ENCODE measurements at regions not wholly inside any gene's neighbourhood (a gene's known extent, or its start where the extent isn't known, plus 50 kb on each side); places are given as distances from the start of the nearest gene placed in this dataset.
"Not testable (repeated sequence)": the region's sequence is repeated elsewhere in the genome, so short reads cannot be mapped to it uniquely, and the experiment has no call there.

DNA sequence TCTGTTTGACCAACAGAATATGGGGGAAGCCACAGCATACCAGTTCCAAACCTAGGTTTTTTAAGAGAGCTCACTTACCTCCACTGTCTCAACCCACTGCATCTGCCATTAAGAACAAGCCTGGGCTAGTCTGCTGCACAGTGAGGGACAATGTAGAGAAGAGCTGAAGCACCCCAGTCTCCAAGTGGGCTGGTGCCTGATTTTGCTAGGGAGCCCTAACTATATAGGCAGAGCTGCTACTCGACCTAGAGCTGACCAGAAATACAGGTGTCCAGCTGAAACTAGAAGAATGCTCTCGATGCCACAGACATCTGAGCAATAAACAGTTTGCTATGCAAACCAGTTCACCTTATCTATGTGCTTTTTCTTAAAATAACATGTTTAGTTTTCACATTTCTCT lies 106.9 kb upstream of the BET1 start:
- no peak for DNase-seq

GRCh38 chr7:94115316-94115715 lies 111.2 kb upstream of the BET1 start:
- DNase-seq, result no peak

GRCh38 chr7:94123136-94123535 lies 119.0 kb upstream of the BET1 start:
- DNase-seq, result no peak

DNA sequence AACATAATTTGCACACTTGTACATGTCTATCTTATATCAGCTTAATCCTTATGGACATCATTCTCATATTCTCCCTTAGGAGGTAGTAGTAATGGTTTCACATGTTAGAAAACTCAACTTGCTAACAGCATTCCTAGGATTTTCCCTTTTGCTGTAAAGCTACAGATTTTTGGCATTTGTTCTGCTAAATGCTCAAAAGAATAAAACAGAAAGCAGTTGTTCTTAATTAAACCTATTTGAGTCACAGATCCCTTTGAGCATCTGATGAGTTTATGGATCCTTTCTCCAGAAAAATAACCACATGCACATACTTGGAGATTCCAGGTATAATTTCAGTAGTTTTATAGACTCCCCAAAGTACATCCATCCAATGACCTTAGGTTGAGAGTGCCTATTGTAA lies 122.9 kb upstream of the BET1 start:
- no peak for DNase-seq

GRCh38 chr7:94128072-94128471 lies 123.9 kb upstream of the BET1 start:
- no peak for DNase-seq

DNA sequence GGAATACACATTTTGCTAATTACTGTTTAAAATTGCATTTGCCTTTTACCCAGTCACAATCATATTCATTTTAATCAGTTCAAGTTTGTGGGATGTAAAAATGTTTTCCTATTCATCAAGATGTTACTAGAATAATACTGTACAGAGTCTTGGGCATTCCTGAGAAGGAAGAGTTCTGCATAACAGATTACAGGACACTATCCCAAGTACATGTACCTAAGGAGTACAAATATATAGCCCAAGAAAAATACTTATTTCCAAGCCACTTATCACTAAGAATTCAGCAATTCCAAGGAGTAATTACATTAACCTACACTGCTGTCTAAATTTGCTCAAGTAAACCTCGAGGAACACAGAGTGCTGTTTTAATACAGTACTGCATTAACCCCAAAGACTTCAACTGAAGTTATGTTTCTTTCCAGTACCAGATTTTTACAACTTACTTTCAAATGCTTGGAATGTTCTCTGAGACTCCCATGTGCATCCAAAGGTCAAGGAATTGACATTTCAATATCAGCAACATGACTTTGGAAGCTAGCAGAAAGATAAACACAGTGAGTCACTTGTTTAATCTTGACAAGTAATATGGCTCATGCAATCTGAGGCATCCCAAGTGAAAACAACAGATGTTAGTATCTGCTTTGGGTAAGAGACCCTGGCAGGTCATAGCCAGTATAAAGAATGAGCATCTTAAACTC lies 125.4 kb upstream of the BET1 start:
- DNase-seq, result no peak

DNA sequence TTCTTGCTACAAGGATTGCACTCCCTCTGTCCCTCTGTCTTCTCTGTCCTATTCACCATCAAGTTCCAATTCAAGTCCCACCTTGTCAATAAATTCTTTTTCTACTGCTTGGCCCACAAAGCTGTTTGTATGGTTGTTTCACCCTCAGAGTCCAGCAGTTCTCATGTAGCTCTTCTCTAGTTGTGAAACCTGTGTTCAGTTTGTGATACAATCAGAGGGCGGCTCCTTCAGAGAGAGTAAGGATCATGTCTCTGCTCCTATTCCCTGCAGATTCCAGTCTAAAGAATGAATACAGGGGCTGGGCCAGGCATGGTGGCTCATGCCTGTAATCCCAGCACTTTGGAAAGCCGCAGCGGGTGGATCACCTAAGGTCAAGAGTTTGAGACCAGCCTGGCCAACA lies 126.6 kb upstream of the BET1 start:
- no peak for DNase-seq

DNA sequence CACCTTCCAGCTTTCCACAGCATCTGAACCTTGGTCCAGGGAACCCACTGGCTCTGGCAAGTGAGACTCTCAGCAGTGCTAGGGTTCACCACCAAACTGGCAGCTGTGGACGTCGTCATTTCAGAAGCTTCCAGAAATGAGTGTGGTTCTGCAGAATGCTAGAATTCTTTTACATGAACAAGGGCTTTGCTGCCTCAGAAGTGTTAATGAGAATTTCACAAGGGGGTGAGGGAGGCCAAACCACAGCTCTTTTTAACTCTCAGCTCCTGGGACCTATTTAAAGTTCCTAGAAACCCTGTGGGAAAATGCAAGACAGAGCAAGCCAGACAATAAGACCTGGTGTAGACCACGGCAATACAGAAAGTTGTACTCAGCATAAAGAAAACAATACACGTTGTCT lies 129.3 kb upstream of the BET1 start:
- no peak for DNase-seq

DNA sequence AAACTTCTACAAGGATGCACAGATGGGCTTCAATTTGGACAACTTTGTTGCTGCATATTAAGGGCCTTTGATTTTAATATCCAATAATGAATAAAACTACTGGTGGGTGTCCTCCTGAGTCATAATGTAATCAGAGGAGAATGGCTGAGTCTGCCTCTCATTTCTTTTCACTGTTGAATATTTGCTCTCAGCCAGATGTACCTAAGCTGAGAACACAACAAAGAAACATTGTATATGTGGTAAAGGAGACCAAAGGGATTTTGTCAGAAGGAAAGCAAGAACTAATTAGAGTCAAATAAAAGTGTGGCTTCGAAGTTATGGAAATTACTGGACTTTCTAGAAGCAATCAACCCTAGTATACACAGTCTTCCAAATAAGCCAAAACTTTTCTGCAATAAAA lies 131.0 kb upstream of the BET1 start:
- DNase-seq, result no peak

- DNase-seq, result no peak
Measured at GRCh38 chr7:94142281-94142680, 138.1 kb upstream of the BET1 start.

- DNase-seq, result no peak
Measured at GRCh38 chr7:94145602-94146001, 141.4 kb upstream of the BET1 start.

- DNase-seq, result no peak
Measured at GRCh38 chr7:94146408-94146807, 142.3 kb upstream of the BET1 start.

DNA sequence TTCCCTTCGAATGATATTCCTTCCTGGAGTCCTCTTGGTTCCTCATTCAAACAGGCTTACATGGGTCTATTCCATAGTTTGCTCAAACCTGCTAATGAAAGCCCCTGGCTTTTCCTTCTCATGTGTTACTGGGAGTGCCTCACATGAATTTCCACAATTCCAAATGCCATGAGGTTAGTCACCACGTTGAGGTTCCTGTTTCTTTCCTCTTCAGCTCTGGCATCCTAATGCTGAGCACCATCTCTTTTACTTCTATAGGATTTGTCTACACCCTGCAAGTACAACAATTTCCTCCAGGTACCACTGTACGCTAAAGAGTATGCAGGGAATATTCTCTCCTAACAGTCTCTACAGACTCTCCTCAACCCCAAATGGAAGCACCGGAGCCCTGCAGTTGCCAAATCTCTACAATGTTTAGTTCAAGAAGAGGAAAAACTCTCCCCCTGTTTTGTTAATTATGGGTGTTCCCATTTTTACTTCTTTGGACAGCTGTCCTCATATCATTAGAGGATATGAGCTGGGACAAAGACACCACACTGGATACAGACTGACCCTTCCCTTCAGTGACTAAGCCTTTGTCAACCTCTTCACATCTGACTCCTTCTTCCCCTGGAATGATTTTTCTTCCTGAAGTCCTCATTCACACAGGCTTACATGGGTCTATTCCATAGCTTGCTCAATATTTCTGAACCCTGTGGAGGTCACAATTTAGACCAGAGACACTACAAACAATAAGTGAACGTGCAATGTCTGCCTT lies 145.8 kb upstream of the BET1 start:
- DNase-seq, result no peak

DNA sequence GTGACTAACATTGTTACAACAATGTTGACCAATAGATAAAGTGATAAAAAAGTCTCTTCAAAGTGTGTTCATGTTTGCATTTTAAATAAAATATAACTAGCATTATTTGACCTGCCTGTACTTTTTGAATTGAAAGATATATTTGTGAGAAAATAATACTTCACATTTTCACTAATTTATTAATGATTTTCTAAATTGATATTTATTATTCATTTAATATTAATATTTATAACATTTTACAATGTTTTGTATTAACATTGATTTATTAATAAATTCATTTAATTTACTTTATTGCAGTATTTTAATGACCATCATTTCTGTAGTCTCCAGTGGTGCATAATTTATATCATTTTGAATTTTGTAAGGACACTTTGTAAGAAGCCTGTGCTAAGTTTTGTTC lies 150.0 kb upstream of the BET1 start:
- DNase-seq, result no peak

DNA sequence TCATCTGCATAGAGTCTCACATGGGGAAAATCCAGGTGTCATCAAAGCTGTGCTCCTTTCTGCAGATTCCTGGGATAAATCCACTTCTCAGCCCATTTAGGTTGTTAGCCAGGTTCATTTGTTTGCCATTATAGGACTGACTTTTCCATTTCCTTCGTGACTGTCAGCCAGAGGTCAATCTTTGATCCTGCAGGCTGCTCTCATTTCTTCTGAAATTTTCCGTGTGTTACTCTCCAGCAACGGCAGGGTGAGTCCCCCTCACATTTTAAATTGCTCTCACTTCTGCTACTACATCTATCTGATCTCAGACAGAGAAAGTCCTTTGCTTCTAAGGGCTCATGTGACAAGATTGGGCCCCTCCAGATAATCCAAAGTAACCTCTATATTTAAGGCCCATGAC lies 150.7 kb upstream of the BET1 start:
- DNase-seq, result no peak

DNA sequence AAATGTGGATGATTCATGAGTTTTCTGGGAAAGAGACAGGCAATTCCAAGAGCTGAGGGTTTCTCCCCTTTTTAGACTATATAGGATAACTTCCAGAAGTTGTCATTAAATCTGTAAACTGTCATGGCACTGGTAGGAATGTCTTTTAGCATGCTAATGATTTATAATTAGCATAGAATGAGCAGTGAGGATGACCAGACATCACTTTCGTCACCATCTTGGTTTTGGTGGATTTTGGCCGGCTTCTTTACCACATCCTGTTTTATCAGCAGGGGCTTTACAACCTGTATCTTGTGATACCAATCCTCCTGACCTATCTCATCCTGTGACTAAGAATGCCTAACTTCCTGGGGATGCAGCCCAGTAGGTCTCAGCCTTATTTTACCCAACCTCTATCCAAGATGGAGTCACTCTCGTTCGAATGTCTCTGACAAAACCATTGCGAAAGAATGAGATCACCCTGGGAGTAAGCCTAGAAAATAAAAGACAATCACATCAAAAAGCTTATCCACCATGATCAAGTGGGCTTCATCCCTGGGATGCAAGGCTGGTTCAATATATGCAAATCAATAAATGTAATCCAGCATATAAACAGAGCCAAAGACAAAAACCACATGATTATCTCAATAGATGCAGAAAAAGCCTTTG lies 153.6 kb upstream of the BET1 start:
- DNase-seq, result not testable (repeated sequence)

DNA sequence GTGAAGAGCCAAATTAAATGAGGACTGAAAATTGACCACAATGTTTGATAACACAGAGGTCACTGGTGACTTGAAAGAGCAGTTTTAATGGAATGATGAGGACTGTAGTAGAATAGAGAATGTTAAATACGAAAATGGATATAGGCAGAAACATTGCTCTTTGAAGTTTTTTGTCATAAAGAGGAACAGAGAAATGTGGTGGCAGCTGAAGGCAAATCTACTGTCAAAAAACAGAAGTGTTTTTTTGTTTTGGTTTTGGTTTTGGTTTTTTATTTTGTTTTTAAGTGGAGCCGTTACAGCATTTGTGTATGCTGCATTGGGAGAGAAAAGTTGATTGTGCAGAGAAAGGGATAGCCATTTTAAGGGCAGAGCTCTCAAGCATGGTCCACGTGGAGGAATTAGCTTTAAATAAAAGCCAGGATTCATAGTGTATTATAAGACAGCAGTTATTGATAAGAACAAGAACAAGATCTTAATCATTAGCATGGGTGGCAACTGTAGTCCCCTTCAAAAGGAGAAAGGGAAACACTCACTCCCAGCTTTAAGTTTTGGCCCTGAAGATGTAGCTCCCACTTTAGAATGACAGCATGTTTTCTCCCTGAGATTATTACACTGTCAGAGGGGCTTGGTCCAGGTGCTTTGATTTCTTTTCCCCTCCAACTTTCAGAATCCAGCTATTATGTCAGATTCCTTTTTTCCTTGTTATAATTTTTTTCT lies 156.7 kb upstream of the BET1 start:
- DNase-seq, result no peak

- DNase-seq, result no peak
Measured at GRCh38 chr7:94161476-94161875, 157.3 kb upstream of the BET1 start.

DNA sequence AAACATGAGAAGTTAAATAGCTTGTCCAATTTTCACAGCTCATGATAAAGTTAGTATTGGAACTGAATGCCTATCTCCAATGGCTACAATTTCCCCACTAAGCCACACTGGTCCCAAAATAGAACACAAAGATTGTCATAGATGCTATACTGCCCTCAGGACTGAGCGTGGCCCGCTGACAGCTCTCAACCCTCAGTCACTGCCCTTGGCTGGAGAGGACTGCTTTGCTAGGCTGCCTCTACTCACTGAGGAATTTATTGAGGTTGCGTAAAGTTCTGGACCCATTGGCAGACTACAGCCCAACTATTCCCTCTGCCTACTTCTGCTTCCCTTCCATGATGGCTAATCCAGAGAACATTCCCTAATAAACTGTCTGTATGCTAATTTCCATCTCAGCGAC lies 165.5 kb upstream of the BET1 start:
- DNase-seq, result no peak

- DNase-seq, result no peak
Measured at GRCh38 chr7:94170836-94171235, 166.7 kb upstream of the BET1 start.

DNA sequence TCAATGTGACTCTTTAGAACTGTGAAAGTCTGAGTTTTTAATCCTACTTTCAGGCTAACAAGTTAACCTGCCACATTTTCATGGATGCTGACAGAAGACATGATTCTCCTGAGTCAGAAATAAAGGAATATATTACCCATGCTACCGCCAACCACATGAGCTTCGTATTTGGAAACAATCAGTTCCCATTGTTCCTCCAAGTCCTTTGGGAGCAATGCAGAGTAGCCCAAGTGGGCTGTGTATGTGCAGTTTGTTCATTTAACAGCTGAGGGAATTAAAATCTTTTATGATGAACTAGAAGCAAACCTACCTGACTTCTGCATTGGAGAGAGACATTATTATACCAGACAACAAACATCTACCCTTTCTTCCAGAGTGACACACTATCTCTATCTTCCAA lies 169.3 kb upstream of the BET1 start:
- no peak for DNase-seq

DNA sequence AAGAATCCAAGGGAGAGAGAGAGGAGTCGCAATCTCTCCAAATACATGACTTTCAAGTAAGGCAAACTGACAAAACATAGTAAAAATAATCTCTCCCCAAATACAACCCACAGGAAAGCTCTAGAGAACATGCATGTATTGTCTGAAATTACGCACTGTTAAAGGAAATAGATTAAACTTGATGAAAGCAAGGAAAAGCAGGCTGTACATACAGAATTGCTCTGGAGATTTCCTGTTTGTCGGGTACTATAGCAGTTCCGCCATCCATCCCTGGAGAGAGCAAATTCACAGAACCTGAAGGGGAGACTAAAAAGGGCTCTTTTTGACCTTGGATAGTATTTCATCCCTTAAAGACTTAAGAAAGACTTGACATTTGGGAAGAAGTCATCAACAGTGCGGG lies 170.2 kb upstream of the BET1 start:
- DNase-seq, result no peak

DNA sequence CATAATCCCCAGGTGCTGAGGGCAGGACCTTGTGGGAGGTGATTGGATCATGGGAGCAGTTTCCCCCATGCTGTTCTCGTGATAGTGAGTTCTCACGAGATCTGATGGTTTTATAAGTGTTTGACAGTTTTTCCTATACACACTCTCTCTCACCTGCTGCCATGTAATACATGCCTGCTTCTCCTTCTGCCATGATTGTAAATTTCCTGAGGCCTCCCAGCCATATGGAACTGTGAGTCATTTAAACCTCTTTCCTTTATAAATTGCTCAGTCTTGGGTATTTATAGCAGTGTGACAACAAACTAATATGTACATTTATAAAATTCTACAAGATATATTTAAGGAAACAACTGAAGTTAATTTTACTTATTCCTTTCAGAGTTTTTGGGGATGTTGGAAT lies 170.8 kb upstream of the BET1 start:
- no peak for DNase-seq
